ENCODE measurements at regions not wholly inside any gene's neighbourhood (a gene's known extent, or its start where the extent isn't known, plus 50 kb on each side); places are given as distances from the start of the nearest gene placed in this dataset.

GRCh38 chr20:16175322-16175961 lies 397.8 kb downstream of the KIF16B start:
- TF ChIP-seq CTCF (IDR thresholded peaks at IDR 0.05) = no peak
- TF ChIP-seq POLR2A (IDR thresholded peaks at IDR 0.05) = no peak
- TF ChIP-seq EP300 (IDR thresholded peaks at IDR 0.05) = no peak
